G401.6 (cell line): ENCODE measurements at regions not wholly inside any gene's neighbourhood (a gene's known extent, or its start where the extent isn't known, plus 50 kb on each side); places are given as distances from the start of the nearest gene placed in this dataset.

Experiments
- FAIRE-seq: peaks from 2 replicates; lab custom pipeline; 2012; peaks lifted over from hg19 to GRCh38; lab: Jason Lieb, UNC

GRCh38 chr2:217297096-217297495 lies 437.2 kb upstream of the TNP1 start:
- no peak for FAIRE-seq

DNA sequence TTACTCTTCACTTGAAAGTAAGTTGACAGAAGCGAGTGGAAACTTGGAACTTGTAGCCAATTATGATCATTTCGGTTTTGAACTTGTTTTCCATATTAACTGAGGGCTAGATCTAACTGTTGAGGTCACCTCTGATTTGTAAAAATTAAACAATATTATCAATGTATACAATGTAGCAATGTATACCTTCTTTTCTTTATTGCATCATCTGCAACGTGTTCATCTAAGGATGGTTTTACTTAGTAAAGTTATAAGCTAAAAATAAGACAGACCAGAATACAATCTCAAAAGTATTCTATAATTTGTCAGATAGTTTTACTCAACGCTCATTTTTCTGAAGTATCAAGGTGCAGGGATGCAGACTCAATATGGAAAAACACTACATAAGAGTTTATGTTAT lies 435.0 kb upstream of the TNP1 start:
- FAIRE-seq: no peak

DNA sequence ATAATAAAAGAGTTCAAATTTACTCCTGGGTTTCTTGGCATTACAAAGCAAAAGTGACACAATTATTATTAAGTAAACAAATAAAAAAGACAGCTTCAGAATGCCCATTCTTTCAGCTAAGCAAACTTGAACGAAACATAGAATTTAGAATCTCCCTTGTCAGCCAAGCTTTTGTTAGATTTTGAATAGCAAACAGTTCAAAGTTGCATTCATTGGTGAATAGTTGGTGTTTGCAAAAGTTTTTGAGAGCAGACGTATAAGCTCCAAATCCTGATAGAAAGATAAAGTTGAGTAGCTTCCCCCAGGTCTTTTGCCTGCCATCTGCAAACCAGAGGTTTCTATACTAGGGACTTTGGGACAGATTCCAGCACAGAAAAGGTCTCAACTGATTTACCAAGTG lies 434.3 kb upstream of the TNP1 start:
- no peak for FAIRE-seq

- no peak for FAIRE-seq
Measured at GRCh38 chr2:217293607-217294006, 433.7 kb upstream of the TNP1 start.

DNA sequence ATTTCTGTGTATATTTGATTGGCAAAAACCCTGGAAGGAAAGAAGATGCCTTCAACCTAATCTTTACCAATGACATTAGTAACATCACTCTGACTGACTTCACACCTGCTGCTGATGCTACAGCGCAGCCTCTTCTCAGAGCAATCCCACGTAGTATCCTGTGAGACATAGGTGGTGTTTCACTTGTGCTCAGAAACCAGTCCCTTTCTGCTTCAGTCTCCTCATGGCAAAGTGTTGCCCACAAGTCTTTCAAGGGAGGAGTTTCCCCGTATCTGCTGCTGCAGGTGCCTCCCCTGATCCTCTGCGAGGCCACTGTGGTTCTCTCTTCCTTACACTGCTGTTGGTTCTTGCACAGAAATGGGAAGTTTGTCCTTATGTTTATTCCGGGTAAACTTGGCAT lies 433.2 kb upstream of the TNP1 start:
- FAIRE-seq: no peak

- no peak for FAIRE-seq
Measured at GRCh38 chr2:217291259-217291658, 431.4 kb upstream of the TNP1 start.

DNA sequence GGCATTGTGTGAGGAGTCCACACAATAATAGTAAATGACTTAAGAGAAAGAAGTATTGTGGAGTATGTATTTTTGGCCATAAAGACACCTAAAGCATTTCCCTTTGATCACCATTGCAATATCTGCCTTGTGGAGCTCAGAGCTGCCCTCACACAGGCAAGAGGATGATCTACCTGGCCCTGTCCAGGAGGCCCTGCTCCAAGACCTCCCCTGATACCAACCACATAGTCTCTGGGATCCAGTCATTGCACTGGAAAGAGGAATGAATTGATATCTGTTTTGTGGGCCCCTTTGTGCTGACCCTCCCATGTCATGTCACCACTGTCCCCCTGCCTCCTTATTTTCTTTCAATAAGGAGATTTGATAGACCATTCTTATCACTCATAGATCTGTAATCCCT lies 430.6 kb upstream of the TNP1 start:
- FAIRE-seq: no peak

DNA sequence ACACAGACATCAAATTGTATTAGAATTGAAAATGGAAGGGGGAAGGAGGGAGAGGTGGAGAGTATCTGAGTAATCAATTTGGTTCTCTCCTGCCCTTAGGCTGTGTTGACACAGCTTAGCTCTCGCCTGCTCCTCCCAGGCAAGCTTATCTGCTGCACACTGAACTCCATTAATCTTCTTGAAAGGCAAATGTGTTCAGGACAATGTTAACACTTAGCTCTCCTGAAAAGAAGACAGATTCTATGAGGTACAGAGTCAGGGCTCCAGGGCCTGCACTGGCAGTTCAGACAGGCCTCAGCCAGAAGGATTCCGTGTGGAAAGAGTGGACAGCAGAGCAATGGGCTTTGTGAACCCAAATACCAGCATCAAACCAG lies 430.0 kb upstream of the TNP1 start:
- no peak for FAIRE-seq

DNA sequence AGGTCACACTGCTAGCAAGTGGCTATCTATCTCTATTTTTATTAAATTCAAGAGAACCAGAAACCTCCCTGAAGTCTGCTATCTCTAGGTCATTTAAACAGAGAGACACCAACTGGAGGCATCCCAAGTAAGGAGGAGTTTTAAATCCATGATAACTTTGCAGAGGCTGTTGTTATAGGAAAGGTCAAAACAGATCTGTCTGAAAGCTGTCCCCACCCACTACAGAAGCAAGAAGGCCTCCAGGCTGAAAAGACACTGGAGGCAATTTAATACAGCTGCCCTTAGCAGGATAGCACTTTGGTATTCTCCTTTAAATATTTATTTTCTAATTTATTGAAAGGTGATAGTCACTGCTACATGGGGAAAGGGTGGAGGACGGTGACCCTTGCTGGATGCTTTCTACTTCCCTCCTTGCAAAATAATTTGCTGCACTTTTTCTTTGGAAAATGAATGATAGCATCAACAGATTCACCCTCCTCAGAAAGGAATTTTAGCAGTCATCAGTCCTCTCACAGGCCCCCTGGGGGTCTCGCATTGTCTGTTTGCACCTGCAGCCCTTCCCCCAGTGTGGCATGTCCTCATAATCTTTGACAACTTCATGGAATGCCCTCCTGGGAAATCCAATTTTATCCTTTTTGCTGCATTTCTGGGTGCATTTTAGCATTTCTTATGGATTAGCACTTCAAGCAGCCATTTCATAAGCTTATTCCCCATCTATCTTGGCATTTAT lies 429.5 kb upstream of the TNP1 start:
- FAIRE-seq: no peak

DNA sequence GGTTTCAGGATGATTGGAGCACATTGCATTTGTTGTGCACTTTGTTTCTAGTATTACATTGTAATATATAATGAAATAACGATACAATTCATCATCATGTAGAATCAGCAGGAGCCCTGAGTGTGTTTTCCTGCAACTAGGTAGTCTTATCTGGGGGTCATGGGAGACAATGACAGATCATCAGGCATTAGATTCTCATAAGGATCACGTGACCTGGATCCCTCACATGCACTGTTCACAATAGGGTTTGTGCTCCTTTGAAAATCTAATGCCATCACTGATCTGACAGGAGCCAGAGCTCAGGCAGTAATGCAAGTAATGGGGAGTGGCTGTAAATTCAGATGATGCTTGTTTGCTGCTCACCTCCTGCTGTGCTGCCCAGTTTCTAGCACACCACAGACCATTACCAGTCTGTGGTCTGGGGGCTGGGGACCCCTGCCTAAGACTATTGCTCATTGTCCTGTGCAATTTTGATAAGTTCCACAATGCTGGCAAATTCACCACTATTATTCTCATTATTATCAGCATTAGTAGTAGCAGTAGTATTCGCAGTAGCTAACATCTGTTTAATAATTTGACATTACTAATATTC lies 428.7 kb upstream of the TNP1 start:
- FAIRE-seq: no peak

DNA sequence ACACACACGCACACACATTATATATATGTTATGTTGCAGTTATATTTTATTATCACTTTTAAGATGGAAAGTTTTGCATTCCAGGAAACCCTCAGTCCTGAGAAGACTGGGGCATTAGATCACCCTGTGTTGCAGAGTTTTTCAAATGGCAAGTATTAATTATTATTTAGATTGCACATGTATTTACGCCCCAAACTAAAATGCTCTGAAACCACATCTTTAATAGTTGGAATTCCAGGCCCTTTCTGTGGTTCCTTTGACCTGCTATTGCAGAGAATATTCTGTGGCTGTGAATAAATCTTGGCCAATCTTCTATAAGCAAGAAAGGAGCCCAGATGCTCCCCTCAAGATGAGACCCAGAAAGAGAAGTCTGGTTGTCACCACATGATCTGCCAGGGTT lies 427.0 kb upstream of the TNP1 start:
- FAIRE-seq: no peak

GRCh38 chr2:217285926-217286325 lies 426.1 kb upstream of the TNP1 start:
- FAIRE-seq: no peak

GRCh38 chr2:217283460-217283859 lies 423.6 kb upstream of the TNP1 start:
- FAIRE-seq: no peak

DNA sequence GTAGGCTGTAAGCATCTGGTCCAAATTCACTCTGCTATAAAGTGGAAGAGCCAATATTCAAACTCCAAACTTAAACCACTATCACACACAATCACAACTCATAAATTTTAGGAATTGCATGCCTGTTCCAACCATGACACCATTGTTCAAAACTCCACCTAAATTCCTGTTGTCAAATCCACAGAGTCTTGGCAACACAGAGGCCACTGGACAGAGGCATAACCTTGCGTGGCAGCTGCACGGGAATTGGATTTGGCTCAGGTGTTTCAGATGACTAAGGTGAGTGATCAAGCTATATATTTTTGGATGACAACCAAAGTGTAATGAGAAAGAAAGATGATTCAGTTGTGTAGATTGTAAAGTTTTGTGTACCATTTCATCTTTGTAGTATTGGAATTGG lies 422.7 kb upstream of the TNP1 start:
- no peak for FAIRE-seq

DNA sequence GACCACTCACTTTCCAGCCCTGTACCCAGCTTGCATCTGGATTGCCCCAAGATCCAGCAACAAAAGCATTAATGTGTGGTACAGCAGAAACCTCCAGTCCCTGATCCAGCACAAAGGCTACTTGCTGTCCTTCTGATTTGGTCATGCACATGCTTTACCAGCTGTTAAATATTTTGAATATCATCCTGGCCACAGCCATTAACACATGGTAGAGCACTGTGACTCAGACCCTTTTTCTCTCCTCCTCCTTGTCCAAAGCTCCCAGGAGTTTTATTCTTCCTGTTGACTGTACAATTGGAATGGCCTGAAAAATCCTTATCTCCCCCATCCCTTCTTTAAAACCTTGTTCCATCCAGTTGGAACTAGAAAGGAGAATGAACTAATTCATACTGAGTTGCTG lies 419.7 kb upstream of the TNP1 start:
- FAIRE-seq: no peak

DNA sequence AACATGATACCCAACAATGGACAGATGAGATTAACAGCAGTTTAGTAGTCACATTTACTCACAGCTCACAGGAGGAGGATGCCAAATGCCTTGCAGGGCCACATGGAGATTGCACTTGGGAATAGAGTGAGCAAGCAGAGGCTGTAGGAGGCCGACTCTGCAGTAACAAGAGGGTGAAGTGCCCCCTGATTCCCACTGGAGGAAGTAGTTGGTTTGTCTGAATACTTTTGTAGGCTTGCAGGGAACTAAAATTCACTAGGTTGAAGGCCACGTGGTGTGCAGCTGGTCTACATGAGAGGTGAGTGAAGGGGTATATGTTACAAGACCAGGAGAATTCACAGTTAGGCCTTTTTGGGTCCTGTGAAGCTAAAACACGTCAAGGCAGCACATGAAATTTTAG lies 419.3 kb upstream of the TNP1 start:
- FAIRE-seq: no peak

- no peak for FAIRE-seq
Measured at GRCh38 chr2:217277646-217278398, 418.0 kb upstream of the TNP1 start.

- no peak for FAIRE-seq
Measured at GRCh38 chr2:217276433-217276832, 416.6 kb upstream of the TNP1 start.

GRCh38 chr2:217275091-217275490 lies 415.2 kb upstream of the TNP1 start:
- FAIRE-seq: no peak

- no peak for FAIRE-seq
Measured at GRCh38 chr2:217274578-217274977, 414.7 kb upstream of the TNP1 start.

DNA sequence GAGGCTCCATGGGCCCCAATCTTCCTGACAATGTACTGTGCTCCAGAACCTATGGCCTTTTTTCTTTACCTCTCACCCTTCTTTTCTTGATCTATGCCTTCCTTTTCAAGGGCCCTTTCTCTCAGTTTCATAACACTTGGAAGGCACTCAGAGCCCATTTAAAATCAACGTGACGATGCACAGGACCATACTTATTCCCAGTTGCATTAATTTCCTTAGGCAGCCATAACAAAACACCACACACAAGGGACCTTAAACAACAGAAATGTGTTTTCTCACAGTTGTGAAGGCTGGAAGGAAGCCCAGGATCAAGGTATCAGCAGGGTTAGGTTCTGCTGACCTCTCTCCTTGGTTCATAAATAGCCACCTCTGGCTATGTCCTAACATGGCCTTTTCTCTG lies 414.0 kb upstream of the TNP1 start:
- no peak for FAIRE-seq

GRCh38 chr2:217273162-217273561 lies 413.3 kb upstream of the TNP1 start:
- no peak for FAIRE-seq

GRCh38 chr2:217271813-217272212 lies 411.9 kb upstream of the TNP1 start:
- FAIRE-seq: no peak
